Ammon's horn (tissue), 1 donor: ENCODE measurements at regions not wholly inside any gene's neighbourhood (a gene's known extent, or its start where the extent isn't known, plus 50 kb on each side); places are given as distances from the start of the nearest gene placed in this dataset.
"Not testable (repeated sequence)": the region's sequence is repeated elsewhere in the genome, so short reads cannot be mapped to it uniquely, and the experiment has no call there.

Experiments used
- DNase-seq: peaks from one replicate; pipeline ENCODE4 v3.0.0-alpha.2; 2016; ENCODE audit warnings: low spot score

DNA sequence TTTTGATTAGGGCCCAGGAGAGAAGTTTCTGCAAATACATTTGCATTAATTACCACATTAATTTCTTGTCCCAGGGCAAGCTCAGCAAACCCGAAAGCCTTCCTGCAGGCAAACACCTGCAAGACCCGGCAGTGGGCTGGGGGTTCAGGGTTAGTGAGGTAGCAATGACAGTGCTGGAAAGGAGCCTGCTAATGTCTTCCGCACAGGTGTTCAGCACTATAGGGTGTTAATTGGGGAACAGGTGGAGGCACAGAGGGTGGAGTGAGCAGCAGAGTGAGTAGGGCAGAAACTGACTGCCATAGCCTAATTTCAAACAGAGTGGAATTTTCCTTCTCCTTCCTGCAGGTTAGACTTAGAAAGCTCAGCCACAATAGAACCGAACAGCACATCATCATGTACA lies 50.9 kb upstream of the UBASH3B start:
- DNase-seq: no peak

DNA sequence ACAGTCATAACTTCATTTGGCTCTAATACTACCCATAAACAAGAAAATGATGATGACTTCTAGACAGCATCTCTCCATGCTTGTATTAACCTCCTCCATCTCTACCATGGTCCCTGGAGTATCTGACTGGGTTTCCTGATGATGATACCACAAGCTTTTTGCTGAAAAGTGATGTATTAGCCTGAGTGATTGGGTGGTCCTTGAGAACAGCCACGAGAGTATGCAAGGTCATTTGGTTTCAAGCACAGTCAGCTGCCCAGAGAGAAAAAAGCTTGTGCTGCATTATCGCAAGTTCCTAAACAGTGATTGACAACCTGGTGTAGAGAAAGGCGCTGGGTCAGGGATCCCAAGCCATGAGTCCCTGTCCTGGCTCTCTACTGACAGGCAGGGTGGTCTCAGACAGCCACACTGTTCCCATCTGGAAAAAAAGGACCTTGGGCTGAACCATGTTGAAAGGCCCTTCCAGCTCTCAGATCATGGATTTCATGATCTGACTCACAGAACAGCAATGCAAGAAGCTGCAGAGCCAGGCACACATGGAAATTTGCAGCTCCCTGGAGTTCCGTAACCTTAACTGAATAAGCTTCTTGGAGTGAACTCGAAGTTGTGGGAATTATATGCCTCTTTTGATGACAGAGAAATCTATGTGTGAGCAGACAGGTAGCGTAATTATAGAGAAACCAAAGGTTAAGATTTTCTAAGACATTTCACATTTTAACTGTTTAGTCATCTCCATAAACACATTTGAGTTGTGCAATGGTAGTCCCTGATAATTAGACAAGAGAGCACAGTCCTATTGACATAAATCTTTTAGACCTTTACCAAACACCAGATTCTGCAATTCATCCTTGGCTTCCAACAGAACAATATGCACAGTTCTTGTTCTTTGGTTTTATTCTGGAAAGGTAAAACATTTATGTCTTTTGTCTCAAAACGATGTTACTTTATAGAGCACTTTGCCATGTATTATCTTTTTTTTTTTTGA lies 54.1 kb upstream of the UBASH3B start:
- no peak for DNase-seq

DNA sequence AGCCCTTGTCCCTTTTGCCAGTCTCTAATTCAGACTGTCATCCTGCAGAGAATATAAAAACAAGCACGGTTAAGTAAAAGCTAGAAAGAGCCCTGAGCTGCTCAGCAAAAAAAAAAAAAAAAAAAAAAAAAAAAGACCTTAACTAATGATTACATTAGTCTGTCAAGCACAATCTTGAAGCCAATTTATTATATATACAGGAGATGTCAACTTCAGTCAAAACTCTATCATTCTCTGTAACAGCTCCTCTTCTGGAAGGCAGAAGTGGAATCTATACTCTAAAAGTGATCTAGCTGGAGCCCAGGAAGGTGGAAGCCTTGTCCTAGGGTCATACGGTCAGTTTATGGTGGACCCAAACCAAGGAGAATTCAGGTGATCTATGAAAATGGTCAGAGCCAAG lies 55.2 kb upstream of the UBASH3B start:
- no peak for DNase-seq

GRCh38 chr11:122599434-122599833 lies 56.1 kb upstream of the UBASH3B start:
- no peak for DNase-seq

- no peak for DNase-seq
These were observed 56.6 kb upstream of the UBASH3B start for GRCh38 chr11:122598971-122599370.

GRCh38 chr11:122597511-122597910 lies 58.0 kb upstream of the UBASH3B start:
- DNase-seq: no peak

DNA sequence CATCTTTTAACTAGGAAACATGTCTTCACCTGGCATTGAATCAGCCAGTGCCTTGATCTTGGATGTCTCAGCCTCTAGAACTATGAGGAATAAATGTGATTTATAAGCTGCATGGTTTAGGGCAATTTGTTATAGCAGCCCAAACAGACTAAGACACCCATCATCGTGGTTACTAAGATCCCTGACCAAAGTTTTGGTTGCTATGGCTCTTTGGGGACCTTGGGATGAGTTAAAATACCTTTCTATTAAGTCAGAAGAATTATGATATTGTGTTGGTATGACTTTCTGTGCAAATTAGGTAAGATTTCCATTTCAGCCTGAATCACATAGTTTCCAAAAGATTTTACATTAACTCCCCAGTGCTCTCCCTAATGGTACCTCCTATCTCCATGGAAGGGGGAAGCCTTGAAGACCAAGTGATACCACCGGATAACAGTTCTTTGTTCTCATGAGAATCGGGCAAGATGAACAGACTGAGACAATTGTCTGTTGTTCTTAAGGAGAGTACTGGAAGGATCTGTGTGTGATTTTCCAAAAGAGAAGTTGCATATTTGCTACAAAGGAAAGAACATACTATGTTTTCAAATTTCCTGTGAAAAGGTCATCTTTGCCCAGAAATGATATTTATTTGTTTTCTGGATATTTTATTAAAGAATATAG lies 60.4 kb upstream of the UBASH3B start:
- no peak for DNase-seq

GRCh38 chr11:122593473-122594420 lies 61.8 kb upstream of the UBASH3B start:
- DNase-seq: no peak

- DNase-seq: no peak
These were observed 62.9 kb upstream of the UBASH3B start for GRCh38 chr11:122592641-122593040.

DNA sequence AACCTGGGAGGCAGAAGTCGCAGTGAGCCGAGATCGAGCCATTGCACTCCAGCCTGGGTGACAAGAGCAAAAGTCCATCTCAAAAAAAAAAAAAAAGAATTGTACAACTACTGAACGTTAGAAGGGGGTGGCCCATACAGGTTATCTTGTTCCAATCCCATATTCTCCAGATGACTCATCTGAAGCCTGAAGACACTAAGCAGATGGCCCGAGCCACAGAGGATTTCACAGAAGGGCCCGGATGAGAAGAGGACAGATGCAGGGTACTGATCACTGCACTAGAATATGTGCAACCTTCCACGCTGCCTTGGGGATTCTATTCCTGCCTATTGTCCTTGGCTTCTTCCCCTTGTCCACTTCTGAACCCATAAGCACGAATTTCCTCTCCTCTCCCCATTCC lies 70.9 kb upstream of the UBASH3B start:
- DNase-seq: no peak

DNA sequence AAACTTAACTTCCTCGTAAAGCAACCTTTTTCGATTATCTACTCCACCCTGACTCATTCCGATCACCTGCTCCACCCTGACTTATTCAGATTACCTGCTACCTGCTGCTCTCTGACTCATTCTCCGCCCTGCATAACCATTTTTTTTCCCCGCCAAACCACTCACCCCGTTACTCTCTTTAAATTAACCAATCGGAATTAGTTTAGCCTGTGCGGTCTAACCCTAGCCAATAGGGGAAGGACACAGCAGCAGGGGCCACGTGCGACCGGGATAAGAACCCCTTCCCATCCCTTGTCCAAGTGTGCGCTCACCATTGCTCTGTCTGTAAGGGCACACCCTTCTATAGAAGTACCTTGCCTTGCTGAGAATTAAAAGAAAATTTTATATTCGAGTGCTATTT lies 75.5 kb upstream of the UBASH3B start:
- not testable (repeated sequence) for DNase-seq

DNA sequence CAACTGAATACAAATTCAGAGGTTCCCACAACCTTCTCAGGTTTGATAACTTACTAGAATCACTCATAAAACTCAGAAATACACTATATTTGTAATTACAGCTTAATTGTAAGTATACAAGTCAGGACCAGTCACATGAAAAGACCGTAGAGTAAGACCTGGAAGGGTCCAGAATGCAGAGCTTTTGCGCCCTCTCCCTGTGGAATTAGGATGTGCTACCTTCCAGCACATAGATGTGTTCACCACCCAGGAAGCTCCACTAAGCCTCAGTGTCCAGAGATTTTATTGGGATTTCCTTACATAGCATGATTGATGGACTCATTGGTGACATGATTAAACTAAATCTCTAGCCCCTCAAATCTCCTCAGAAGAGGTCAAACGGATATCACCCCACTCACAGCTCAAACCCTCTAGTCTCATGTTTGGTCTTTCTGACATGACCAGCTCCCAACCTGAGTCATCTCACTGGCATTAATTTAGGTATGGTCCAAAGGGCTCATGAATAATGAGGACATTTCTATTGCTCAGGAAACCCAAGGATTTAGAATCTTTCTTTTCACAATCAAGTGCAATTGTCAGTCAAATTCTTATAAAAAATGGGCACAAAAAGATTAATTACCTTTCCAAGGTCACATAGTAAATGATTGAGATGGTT lies 77.2 kb upstream of the UBASH3B start:
- no peak for DNase-seq

DNA sequence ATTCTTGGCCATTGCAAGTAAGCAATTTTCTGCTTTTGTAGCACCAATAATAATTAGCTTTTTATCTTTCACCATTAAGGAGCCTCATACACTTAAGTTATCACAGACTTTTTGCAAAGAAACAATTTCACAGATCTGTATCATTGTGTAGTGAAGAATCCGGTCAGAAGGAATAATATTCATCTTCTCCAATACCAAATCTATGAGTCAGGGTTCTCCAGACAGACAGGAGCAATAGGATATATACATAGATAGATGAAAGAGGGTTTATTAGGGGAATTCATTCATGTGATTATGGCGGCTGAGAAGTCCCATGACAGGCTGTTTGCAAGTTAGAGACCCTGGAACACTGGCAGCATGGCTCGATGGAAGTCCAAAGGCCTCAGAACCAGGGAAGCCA lies 82.9 kb upstream of the UBASH3B start:
- DNase-seq: no peak

GRCh38 chr11:122563761-122564160 lies 91.8 kb upstream of the UBASH3B start:
- DNase-seq: no peak

GRCh38 chr11:122559734-122560382 lies 95.7 kb upstream of the UBASH3B start:
- no peak for DNase-seq

DNA sequence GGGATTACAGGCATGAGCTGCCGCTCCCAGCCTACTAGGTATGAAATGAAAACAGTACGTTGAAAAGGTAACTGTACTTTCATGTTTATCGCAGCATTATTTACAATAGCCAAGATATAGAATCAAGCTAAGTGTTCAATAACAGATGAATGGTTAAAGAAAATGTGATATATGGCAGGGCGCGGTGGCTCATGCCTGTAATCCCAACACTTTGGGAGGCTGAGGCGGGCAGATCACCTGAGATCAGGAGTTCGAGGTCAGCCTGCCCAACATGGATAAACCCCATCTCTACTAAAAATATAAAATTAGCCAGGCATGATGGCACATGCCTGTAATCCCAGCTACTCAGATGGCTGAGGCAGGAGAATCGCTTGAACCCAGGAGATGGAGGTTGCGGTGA lies 96.3 kb upstream of the UBASH3B start:
- DNase-seq: not testable (repeated sequence)

DNA sequence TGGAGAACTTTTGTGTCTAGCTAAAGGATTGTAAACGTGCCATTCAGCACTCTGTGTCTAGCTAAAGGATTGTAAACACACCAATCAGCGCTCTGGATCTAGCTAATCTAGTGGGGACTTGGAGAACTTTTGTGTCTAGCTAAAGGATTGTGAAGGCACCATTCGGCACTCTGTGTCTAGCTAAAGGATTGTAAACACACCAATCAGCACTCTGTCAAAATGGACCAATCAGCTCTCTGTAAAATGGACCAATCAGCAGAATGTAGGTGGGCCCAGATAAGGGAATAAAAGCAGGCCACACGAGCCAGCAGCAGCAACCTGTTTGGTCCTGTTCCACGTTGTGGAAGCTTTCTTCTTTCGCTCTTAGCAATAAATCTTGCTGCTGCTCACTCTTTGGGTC lies 98.4 kb upstream of the UBASH3B start:
- DNase-seq: not testable (repeated sequence)

DNA sequence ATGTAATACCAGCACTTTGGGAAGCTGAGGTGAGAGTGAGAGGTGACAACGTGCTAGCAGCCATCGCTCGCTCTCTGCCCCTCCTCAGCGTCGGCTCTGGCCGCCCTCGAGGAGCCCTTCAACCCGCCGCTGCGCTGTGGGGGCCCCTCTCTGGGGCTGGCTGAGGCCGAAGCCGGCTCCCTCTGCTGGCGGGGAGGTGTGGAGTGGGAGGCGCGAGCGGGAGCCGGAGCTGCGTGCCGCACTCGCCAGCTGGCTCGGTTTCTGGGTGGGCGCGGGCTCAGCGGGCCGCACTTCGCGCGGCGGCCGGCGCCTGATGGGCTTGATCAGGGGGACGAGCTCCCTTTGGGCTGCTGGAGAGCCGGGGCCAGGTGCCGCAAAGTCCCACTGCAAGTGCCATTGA lies 98.9 kb upstream of the UBASH3B start:
- DNase-seq: peak; percentile 30

DNA sequence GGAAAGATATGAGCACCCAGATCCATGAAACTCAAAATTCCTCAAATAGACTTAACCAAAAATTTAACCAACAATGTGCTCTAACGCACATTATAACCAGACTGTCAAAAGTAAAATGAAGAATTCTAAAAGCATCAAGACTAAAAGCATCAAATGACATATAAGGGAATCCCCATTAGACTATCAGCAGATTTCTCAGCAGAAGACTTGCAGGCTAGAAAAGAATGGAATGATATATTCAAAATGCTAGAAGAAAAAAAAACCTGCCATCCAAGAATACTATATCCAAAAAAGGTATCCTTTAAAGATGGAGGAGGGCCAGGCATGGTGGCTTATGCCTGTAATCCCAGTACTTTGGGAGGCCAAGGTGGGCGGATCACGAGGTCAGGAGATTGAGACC lies 117.5 kb upstream of the UBASH3B start:
- DNase-seq: no peak

DNA sequence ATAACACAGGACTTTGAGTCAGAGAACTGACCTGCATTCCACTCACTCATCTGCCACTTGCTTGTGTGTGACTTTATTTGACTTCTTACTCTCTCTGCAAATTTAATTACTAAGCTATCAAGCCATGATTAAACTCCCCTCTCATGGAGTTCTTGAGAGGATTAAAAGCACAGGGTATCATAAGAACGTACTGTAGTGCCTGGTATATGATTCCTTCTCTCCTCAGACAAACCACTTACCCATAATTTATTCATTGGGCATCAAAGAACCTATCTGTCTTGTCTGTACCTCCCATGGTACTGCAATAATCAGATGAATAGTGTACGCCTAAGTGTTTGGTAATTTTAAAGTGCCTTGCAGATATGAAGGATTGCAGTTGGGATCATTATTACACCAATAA lies 130.6 kb upstream of the UBASH3B start:
- DNase-seq: no peak
